Body of pancreas (tissue), 4 donors: ENCODE measurements at regions not wholly inside any gene's neighbourhood (a gene's known extent, or its start where the extent isn't known, plus 50 kb on each side); places are given as distances from the start of the nearest gene placed in this dataset.

Experiments used
- ATAC-seq: fragments of 150-250 bp; one replicate; pipeline ENCODE4 v1.9.1; 2016
- DNase-seq, 4 donors: peaks; one replicate each; pipeline ENCODE4 v3.0.0-alpha.2; 2019
- H3K27ac ChIP-seq, 4 donors: fragments of 200-600 bp; sonication (generic); 1 replicate in 3 of 4; 2 replicates in 1 of 4; pipeline versions ENCODE4 v1.5.1 to v1.6.1; 2016 to 2019; ENCODE audit warnings: mild to moderate bottlenecking in 1 of 4, mixed read lengths in 1 of 4, moderate library complexity in 1 of 4
- H3K27me3 ChIP-seq, 2 donors: fragments of 200-600 bp; sonication (generic); one replicate each; pipeline ENCODE4 v1.6.0; 2016; ENCODE audit warnings: mild to moderate bottlenecking in 1 of 2
- H3K36me3 ChIP-seq, 2 donors: fragments of 200-600 bp; sonication (generic); replicated peaks in 1 of 2; 2 replicates each; pipeline ENCODE4 v1.5.1; 2016; ENCODE audit warnings: low read depth in 2 of 2; ENCODE audit not compliant: insufficient read depth in 1 of 2
- H3K4me1 ChIP-seq: fragments of 200-600 bp; sonication (generic); one replicate; pipeline ENCODE4 v1.6.0; 2016
- H3K4me3 ChIP-seq, 2 donors: fragments of 200-600 bp; sonication (generic); 1 replicate in 1 of 2; 2 replicates in 1 of 2; pipeline ENCODE4 v1.5.1; 2016 to 2019
- H3K9me3 ChIP-seq, 3 donors: fragments of 200-600 bp; sonication (generic); 1 replicate in 2 of 3; 2 replicates in 1 of 3; pipeline ENCODE4 v1.5.1; 2016
- CTCF ChIP-seq, 7 experiments: fragments of 450-650 bp in 4 of 7; fragments of 200-600 bp in 3 of 7; sonication (generic) in 3 of 7; IDR thresholded peaks; one replicate each; pipeline ENCODE4 v1.5.1; 2016 to 2019; ENCODE audit warnings: antibody characterized with exemption in 7 of 7
- POLR2A ChIP-seq, 3 donors: fragments of 450-650 bp; IDR thresholded peaks; one replicate each; pipeline ENCODE4 v1.6.1; 2016; ENCODE audit warnings: antibody characterized with exemption in 3 of 3, mild to moderate bottlenecking in 2 of 3
- WGBS, 2 donors: methylation state at CpG; one replicate each; pipeline ENCODE4 v1.1.5; 2017; 5-methylcytosine and 5-hydroxymethylcytosine counted together
- intact Hi-C: fragments of 100-400 bp; cut with DNase I; formaldehyde crosslinking; loops from one replicate; pipeline ENCODE4 v1.15.1; 2023

- no peak overlapping the region for H3K4me3 ChIP-seq
- 39 to 54% methylated on average over 2 of the region's 2 CpGs for WGBS, 2 donors
- TF ChIP-seq CTCF (IDR thresholded peaks at IDR 0.05) (no peak), POLR2A (IDR thresholded peaks at IDR 0.05) (no peak)
- no peaks in the 10 kb centered on the region for H3K9me3 ChIP-seq
- peaks cover 5% of the 10 kb centered on the region for H3K4me1 ChIP-seq
- no peak overlapping the region for H3K27ac ChIP-seq
- intact Hi-C loops, result no loop called here
- no peak for ATAC-seq
- no peaks in the 10 kb centered on the region for H3K27me3 ChIP-seq
- no peak for DNase-seq
- H3K36me3 ChIP-seq, result no peaks in the 10 kb centered on the region
These were observed 429.6 kb upstream of the ZNF608 start for GRCh38 chr5:125176005-125176390.

- DNase-seq, result no peak
- no peak for ATAC-seq
- Histone ChIP-seq H3K4me1 (peaks cover 5% of the 10 kb centered on the region), H3K36me3 (no peaks in the 10 kb centered on the region), H3K27me3 (no peaks in the 10 kb centered on the region), H3K9me3 (no peaks in the 10 kb centered on the region), H3K27ac (no peak overlapping the region), H3K4me3 (no peak overlapping the region)
- WGBS, 2 donors, result 90 to 93% methylated on average over 4 of the region's 4 CpGs
- intact Hi-C loops, result no loop called here
- TF ChIP-seq CTCF (IDR thresholded peaks at IDR 0.05), result no peak
- TF ChIP-seq POLR2A (IDR thresholded peaks at IDR 0.05), result no peak
These were observed 430.9 kb upstream of the ZNF608 start for GRCh38 chr5:125177340-125177739.

GRCh38 chr5:125179612-125180011 lies 433.2 kb upstream of the ZNF608 start:
- H3K27ac ChIP-seq, result no peak overlapping the region
- H3K9me3 ChIP-seq, result no peaks in the 10 kb centered on the region
- intact Hi-C loops, result no loop called here
- TF ChIP-seq POLR2A (IDR thresholded peaks at IDR 0.05) (no peak), CTCF (IDR thresholded peaks at IDR 0.05) (no peak)
- H3K4me3 ChIP-seq, result no peak overlapping the region
- DNase-seq, result no peak
- no peak for ATAC-seq
- no peaks in the 10 kb centered on the region for H3K27me3 ChIP-seq
- H3K36me3 ChIP-seq, result no peaks in the 10 kb centered on the region
- H3K4me1 ChIP-seq, result no peaks in the 10 kb centered on the region

GRCh38 chr5:125180231-125180829 lies 433.9 kb upstream of the ZNF608 start:
- Histone ChIP-seq H3K27ac (no peak overlapping the region), H3K9me3 (no peaks in the 10 kb centered on the region), H3K36me3 (no peaks in the 10 kb centered on the region), H3K4me3 (no peak overlapping the region), H3K27me3 (no peaks in the 10 kb centered on the region), H3K4me1 (no peaks in the 10 kb centered on the region)
- DNase-seq (no peak), ATAC-seq (no peak)
- TF ChIP-seq POLR2A (IDR thresholded peaks at IDR 0.05) (no peak), CTCF (IDR thresholded peaks at IDR 0.05) (no peak)
- WGBS, 2 donors, result 76 to 85% methylated on average over 2 of the region's 2 CpGs
- intact Hi-C loops, result no loop called here

- ATAC-seq (no peak), DNase-seq (no peak)
- intact Hi-C loops, result no loop called here
- no peak overlapping the region for H3K4me3 ChIP-seq
- TF ChIP-seq CTCF (IDR thresholded peaks at IDR 0.05) (no peak), POLR2A (IDR thresholded peaks at IDR 0.05) (no peak)
- no peaks in the 10 kb centered on the region for H3K9me3 ChIP-seq
- no peaks in the 10 kb centered on the region for H3K27me3 ChIP-seq
- H3K27ac ChIP-seq, result no peak overlapping the region
- H3K4me1 ChIP-seq, result no peaks in the 10 kb centered on the region
- WGBS, 2 donors, result 48 to 58% methylated on average over 1 of the region's 1 CpG
- no peaks in the 10 kb centered on the region for H3K36me3 ChIP-seq
These were observed 434.7 kb upstream of the ZNF608 start for GRCh38 chr5:125181159-125181558.
